GM23338 (cell line): ENCODE measurements at regions not wholly inside any gene's neighbourhood (a gene's known extent, or its start where the extent isn't known, plus 50 kb on each side); places are given as distances from the start of the nearest gene placed in this dataset.

Experiments used
- CTCF ChIP-seq, 2 experiments: fragments of 200-600 bp in 1 of 2; sonication (generic) in 1 of 2; conservative IDR thresholded peaks; 2 replicates each; pipeline versions ENCODE4 v1.5.1 to v1.6.1; 2016 to 2017; ENCODE audit warnings: antibody characterized with exemption in 2 of 2, low read depth in 2 of 2, mild to moderate bottlenecking in 2 of 2, moderate library complexity in 1 of 2
- EZH2 ChIP-seq: fragments of 200-600 bp; sonication (generic); IDR thresholded peaks from one replicate; pipeline ENCODE4 v1.8.0; 2017; ENCODE audit warnings: antibody characterized with exemption, mild to moderate bottlenecking, low read depth; ENCODE audit not compliant: unreplicated experiment
- EZH2phosphoT487 ChIP-seq: fragments of 200-600 bp; sonication (generic); IDR thresholded peaks from one replicate; pipeline ENCODE4 v1.8.1; 2018; ENCODE audit warnings: antibody characterized with exemption; ENCODE audit not compliant: unreplicated experiment
- JUNB ChIP-seq: IDR thresholded peaks from one replicate; pipeline ENCODE4 v1.6.1; 2016; ENCODE audit warnings: antibody characterized with exemption; ENCODE audit not compliant: unreplicated experiment
- REST ChIP-seq: IDR thresholded peaks from one replicate; pipeline ENCODE4 v1.6.1; 2018; ENCODE audit warnings: antibody characterized with exemption; ENCODE audit not compliant: unreplicated experiment

- TF ChIP-seq EZH2: no peak
- no peak for TF ChIP-seq JUNB
- no peak for TF ChIP-seq REST
- TF ChIP-seq CTCF (conservative IDR thresholded peaks at IDR 0.05; ENCODE audit: low read depth in 2 of 2): no peak
- no peak for TF ChIP-seq EZH2phosphoT487
Measured at GRCh38 chr10:118218562-118218961, 123.6 kb downstream of the FAM204A start.
